ENCODE measurements at regions not wholly inside any gene's neighbourhood (a gene's known extent, or its start where the extent isn't known, plus 50 kb on each side); places are given as distances from the start of the nearest gene placed in this dataset.
"Not testable (repeated sequence)": the region's sequence is repeated elsewhere in the genome, so short reads cannot be mapped to it uniquely, and the experiment has no call there.

DNA sequence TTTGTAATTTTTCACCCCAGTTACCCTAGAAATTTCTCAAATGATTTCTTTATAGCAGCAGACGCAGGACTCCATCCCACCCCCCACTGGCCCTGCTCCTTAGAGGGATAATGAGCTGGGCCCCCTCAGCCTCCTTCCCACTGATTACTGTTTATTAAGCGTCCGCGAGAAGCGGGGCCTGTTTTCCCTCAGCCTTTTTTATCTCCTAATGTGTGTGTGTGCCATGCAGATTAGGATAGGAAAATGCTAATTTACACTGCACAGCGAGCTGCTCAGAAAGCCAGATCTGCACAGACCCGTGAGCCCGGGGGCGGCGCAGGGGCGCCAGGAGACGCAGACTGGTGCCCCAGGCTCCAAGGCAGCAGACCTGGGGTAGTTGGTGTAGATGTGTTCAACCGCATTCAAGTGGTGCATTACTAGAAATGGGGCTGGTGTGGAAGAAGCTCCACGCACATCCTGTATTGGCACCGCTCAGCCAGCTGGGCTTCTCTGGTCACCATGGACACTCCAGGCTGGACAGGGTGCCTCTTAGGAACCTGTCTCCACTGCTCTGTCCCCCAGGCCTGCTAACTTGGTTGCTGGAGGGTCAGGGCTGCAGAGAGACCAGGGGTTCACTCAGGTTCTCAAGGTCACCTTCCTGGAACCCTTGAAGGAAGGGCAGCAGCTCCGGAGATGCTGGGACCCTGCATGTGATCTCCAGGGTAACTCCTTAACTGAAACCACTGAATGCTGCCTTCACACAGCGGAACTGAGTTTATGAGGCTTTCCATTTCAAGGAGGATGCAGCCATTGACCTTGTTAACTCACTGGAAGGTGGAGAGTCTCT lies 256.3 kb downstream of the ERMARD start:
- Histone ChIP-seq H3K36me3 (no peaks in the 10 kb centered on the region), H3K27me3 (replicated peaks) (no peaks in the 10 kb centered on the region), H3K27ac (no peak overlapping the region), H3K9me3 (replicated peaks) (peaks cover 20% of the 10 kb centered on the region), H3K4me1 (replicated peaks) (no peaks in the 10 kb centered on the region), H3K4me3 (no peak overlapping the region)
- no peak for DNase-seq (ENCODE audit: low read depth in 1 of 2, low spot score in 2 of 2)

DNA sequence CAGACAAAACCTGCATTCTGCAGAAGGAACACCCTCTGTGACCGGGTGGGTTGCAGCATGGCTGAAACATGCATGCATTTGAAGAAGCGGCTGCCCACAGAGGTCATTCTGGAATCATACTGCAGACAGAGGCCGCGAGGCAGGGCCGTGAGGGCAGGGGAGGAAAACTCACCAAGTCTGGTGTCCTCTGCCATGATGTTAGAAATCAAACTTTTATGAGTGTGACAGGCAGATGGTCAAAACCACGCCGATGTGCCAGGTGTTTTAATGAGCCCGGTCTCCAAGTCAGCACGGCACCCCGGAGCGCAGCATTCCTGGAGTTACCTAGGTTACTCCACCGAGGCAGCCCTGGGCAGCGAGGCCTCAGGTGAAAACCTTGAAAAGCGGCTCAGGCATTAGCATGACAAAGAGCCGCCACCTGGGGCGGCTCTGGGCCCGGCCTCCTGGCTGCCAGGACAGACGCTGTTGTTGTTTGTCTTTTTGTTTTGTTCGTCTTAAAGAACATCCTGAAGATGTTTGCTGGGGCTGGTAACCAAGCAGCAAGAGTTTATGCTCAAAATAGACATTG lies 255.6 kb downstream of the ERMARD start:
- H3K27me3 ChIP-seq (replicated peaks), result no peaks in the 10 kb centered on the region
- no peak overlapping the region for H3K27ac ChIP-seq
- H3K36me3 ChIP-seq, result no peaks in the 10 kb centered on the region
- no peaks in the 10 kb centered on the region for H3K4me1 ChIP-seq (replicated peaks)
- H3K4me3 ChIP-seq, result no peak overlapping the region
- H3K9me3 ChIP-seq (replicated peaks), result peaks cover 19% of the 10 kb centered on the region
- DNase-seq (ENCODE audit: low read depth in 1 of 2, low spot score in 2 of 2), result peak in 1 of 2 experiments; percentile 30

DNA sequence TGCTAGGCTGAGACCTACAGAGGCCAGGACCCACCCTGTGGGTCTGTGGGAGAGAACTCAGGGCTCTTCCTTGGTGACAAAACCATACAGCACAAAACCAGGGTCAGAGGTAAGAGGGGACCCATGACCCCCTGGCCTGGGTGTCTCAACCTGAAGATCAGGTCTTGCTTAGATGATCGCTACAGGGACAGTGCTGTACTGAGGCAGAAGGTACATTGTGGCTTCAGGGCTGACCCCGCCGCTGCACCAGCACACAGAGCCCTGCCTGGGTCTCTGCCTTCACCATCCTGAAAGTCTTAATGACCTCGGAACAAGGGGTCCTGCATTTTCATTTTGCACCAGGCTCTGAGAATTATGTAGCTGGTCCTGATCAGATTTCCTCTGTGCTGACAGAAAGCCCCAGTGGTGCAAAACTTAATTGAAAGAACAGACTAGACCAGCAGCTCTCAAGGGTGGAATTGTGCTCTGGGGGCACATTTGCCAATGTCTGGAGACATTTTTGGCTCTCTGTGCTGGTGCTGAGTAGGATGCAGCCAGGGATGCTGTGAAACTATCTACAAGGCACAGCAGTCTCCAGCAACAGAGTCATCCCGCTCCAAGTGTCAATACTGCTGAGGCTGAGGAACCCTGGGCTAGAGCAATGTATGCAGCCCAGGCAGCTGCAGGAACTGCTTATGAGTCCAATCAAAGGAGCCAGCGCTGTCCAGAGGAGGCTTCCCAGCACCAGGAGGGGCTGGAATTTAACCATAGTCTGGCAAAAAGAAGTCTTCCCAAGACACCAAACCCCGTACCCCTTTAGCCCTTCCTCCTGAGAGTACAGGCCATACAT lies 254.9 kb downstream of the ERMARD start:
- Histone ChIP-seq H3K9me3 (replicated peaks) (peaks cover 16% of the 10 kb centered on the region), H3K4me3 (no peak overlapping the region), H3K27me3 (replicated peaks) (no peaks in the 10 kb centered on the region), H3K36me3 (no peaks in the 10 kb centered on the region), H3K27ac (no peak overlapping the region), H3K4me1 (replicated peaks) (no peaks in the 10 kb centered on the region)
- no peak for DNase-seq (ENCODE audit: low read depth in 1 of 2, low spot score in 2 of 2)

DNA sequence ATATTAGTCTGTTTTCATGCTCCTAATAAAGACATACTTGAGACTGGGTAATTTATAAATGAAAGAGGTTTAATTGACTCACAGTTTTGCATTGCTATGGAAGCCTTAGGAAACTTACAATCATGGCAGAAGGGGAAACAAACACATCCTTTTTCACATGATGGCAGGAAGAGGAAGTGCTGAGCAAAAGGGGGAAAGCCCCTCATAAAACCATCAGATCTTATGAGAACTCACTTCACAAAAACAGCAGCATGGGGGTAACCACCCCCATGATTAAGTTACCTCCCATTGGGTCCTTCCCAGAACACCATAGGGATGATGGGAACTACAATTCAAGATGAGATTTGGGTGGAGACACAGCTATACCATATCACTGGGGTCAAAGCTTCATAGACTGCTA lies 254.2 kb downstream of the ERMARD start:
- no peak for DNase-seq (ENCODE audit: low read depth in 1 of 2, low spot score in 2 of 2)
- Histone ChIP-seq H3K4me3 (no peak overlapping the region), H3K4me1 (replicated peaks) (no peaks in the 10 kb centered on the region), H3K27me3 (replicated peaks) (no peaks in the 10 kb centered on the region), H3K9me3 (replicated peaks) (peaks cover 16% of the 10 kb centered on the region), H3K36me3 (no peaks in the 10 kb centered on the region), H3K27ac (no peak overlapping the region)

DNA sequence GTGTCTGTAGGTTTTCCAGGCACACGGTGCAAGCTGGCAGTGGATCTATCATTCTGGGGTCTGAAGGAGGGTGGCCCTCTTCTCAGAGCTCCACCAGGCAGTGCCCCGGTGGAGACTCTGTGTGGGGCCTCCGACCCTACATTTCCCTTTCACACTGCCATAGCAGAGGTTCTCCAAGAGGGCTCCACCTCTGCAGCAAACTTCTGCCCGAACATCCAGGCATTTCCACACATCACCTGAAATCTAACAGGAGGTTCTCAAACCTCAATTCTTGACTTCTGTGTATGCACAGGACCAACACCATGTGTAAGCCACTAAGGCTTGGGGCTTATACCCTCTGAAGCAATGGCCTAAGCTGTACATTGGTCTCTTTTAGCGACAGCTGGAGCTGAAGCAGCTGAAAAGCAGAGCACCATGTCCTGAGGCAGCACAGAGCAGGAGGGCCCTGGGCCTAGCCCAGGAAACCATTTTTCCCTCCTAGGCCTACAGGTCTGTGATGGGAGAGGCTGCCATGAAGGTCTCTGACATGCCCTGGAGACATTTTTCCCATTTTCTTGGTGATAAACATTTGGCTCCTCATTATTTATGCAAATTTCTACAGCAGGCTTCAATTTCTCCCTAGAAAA lies 253.3 kb downstream of the ERMARD start:
- Histone ChIP-seq H3K27ac (no peak overlapping the region), H3K36me3 (no peaks in the 10 kb centered on the region), H3K9me3 (replicated peaks) (peaks cover 16% of the 10 kb centered on the region), H3K27me3 (replicated peaks) (no peaks in the 10 kb centered on the region), H3K4me1 (replicated peaks) (no peaks in the 10 kb centered on the region), H3K4me3 (no peak overlapping the region)
- peak in 1 of 2 experiments; percentile 20 for DNase-seq (ENCODE audit: low read depth in 1 of 2, low spot score in 2 of 2)

DNA sequence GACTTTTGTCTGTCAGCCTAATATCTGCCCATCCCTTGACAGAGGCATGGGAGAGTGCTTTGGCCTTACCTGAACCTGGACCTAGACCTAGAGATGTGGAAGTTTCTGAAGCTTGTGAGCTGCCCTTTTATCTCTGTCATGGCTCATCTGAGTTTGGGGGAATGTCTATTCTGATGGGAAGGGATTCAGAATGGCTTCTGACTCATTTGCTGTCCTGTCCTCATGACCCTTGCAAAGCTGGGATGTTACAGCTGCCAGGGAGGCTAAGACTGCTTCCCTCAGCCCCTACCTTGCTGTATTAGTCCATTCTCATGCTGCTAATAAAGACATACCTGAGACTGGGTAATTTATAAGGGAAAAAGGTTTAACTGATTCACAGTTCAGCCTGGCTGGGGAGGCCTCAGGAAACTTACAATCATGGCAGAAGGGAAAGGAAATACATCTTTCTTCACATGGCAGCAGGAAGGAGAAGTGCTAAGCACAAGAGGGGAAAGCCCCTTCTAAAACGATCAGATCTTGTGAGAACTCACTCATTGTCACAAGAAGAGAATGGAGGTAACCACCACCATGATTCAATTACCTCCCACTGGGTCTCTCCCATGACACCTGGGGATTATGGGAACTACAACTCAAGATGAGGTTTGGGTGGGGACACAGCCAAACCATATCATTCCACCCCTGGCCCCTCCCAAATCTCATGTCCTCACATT lies 252.2 kb downstream of the ERMARD start:
- Histone ChIP-seq H3K4me1 (replicated peaks) (no peaks in the 10 kb centered on the region), H3K27ac (no peak overlapping the region), H3K27me3 (replicated peaks) (no peaks in the 10 kb centered on the region), H3K4me3 (no peak overlapping the region), H3K36me3 (no peaks in the 10 kb centered on the region), H3K9me3 (replicated peaks) (peaks cover 16% of the 10 kb centered on the region)
- no peak for DNase-seq (ENCODE audit: low read depth in 1 of 2, low spot score in 2 of 2)

DNA sequence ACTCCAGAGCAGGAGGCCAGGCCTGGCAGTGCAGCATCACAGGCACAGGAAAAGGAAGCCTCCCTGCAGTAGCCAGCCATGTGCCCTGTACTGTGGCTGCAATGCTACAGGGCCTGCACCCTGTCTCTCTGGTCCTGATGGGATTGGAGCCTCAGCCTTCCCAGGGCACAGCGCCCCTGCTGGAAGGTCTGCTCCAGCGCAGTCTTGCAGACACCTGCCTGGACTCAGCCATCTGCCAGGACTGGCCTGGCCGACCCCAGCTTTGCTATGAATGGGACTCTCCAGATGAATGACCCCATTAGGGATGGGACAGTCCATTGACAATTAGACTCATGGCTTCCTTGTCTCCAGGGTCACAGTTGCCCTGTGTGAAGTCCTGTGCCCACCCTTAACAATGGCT lies 251.6 kb downstream of the ERMARD start:
- Histone ChIP-seq H3K4me1 (replicated peaks) (no peaks in the 10 kb centered on the region), H3K36me3 (no peaks in the 10 kb centered on the region), H3K9me3 (replicated peaks) (peaks cover 16% of the 10 kb centered on the region), H3K4me3 (no peak overlapping the region), H3K27me3 (replicated peaks) (no peaks in the 10 kb centered on the region), H3K27ac (no peak overlapping the region)
- DNase-seq (ENCODE audit: low read depth in 1 of 2, low spot score in 2 of 2), result no peak

DNA sequence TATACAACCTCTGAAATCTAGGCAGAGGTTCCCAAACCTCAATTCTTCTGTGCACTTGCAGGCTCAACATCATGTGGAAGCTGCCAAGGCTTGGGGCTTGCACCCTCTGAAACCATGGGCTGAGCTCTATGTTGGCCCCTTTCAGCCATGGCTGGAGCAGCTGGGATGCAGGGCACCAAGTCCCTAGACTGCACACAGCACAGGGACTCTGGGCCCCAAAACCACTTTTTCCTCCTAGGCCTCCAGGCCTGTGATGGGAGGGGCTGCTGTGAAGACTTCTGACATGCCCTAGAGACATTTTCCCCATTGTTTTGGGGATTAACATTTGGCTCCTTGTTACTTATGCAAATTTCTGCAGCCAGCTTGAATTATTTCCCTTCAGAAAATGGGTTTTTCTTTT lies 250.4 kb downstream of the ERMARD start:
- H3K36me3 ChIP-seq; H3K4me1 ChIP-seq (replicated peaks); DNase-seq (ENCODE audit: low read depth in 1 of 2, low spot score in 2 of 2); H3K27me3 ChIP-seq (replicated peaks); H3K4me3 ChIP-seq; H3K27ac ChIP-seq: not testable (repeated sequence)
- peaks cover 18% of the 10 kb centered on the region for H3K9me3 ChIP-seq (replicated peaks)

DNA sequence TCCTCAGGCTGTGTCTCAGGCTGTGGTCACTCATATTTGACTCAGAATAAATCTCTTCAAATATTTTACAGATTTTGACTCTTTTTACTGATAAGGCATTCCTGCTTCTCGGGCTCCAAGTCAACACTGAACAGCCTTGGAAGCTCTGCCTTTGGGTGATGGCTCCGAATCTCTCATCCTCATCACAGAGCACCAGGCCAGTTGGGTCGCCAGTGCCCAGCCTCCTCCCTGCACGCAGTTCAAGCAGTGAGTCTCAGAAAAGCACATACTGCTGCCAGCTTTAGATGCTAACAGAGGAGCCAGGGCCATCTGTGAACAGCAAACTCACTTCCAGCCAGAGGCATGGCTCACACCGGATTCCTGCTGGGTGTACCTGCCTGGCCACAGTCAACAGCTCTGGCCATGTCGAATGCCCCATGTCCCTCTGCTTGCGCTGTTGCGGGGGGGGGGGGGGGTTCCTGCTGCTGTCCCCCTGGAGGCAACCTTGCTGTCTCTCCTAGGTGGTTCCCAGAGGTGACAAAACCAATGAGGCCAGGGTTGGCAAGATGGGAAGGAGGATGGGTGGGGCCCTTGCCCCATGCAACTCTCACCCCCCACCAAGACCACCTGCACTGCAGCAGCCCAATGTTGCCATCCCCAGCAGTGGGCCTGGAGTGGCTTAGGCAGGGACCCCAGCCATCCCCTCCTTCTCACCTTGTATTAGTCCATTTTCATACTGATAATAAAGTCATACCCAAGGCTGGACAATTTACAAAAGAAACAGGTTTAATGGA lies 248.8 kb downstream of the ERMARD start:
- Histone ChIP-seq H3K9me3 (replicated peaks) (peaks cover 15% of the 10 kb centered on the region), H3K4me1 (replicated peaks) (no peaks in the 10 kb centered on the region), H3K27me3 (replicated peaks) (no peaks in the 10 kb centered on the region), H3K27ac (no peak overlapping the region), H3K4me3 (no peak overlapping the region), H3K36me3 (no peaks in the 10 kb centered on the region)
- DNase-seq (ENCODE audit: low read depth in 1 of 2, low spot score in 2 of 2), result no peak

DNA sequence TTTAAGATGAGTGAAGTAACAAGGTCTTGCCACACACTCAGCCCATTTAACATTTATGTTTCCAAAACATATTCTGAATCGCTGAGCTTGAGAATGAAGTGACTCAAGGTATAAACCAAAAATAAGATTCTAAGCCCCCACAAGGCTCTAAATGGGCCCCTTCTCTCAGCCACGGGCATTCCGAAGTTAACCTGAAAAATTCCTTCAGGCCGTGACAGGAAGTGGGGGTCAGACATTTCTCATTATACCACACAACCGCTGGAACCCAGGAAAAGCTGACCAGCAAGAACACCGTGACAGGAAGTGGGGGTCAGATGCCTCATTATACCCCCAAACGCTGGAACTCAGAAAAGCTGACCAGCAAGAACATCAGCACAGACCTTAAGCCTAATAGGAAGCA lies 247.9 kb downstream of the ERMARD start:
- H3K27me3 ChIP-seq (replicated peaks), result no peaks in the 10 kb centered on the region
- H3K9me3 ChIP-seq (replicated peaks), result peaks cover 15% of the 10 kb centered on the region
- DNase-seq (ENCODE audit: low read depth in 1 of 2, low spot score in 2 of 2), result no peak
- no peak overlapping the region for H3K27ac ChIP-seq
- H3K4me1 ChIP-seq (replicated peaks), result no peaks in the 10 kb centered on the region
- H3K4me3 ChIP-seq, result no peak overlapping the region
- no peaks in the 10 kb centered on the region for H3K36me3 ChIP-seq

DNA sequence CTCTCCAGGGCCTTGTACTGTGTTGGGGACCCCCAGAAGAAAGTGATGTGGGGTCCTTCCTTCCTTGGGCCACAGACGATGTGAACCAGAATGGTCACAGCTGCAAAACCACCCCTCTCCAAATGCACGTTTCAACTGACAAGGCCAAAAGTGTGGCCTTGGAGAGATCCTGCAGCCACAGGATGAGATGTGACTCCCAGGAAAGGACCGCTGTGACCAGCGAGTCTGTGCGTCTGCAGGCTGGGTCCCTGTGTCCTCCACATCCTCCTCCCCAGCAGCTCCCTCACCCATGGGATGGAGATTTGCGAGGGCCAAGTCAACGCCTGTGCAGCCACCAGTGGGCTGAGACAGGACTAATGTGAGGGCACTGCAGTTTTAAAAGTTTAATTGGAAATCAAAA lies 247.0 kb downstream of the ERMARD start:
- Histone ChIP-seq H3K27me3 (replicated peaks) (no peaks in the 10 kb centered on the region), H3K4me1 (replicated peaks) (no peaks in the 10 kb centered on the region), H3K27ac (no peak overlapping the region), H3K9me3 (replicated peaks) (peaks cover 21% of the 10 kb centered on the region), H3K36me3 (no peaks in the 10 kb centered on the region), H3K4me3 (no peak overlapping the region)
- DNase-seq (ENCODE audit: low read depth in 1 of 2, low spot score in 2 of 2), result no peak

DNA sequence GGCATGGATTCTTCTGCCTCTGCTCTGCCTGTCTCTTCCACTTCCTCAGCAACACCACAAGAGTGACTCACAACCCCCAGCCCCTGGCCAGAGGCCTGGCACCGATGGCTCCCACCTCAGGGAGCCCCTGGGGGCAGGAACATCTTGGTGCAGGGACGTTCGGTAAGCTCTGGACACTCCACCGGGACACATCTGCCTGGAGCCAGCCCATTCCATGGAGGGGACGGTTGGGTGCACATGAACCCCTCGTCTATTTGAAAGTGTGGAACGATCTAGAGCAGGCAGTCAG lies 246.5 kb downstream of the ERMARD start:
- no peaks in the 10 kb centered on the region for H3K27me3 ChIP-seq (replicated peaks)
- no peak overlapping the region for H3K27ac ChIP-seq
- H3K36me3 ChIP-seq, result no peaks in the 10 kb centered on the region
- no peaks in the 10 kb centered on the region for H3K4me1 ChIP-seq (replicated peaks)
- H3K9me3 ChIP-seq (replicated peaks), result peaks cover 17% of the 10 kb centered on the region
- peak in 1 of 2 experiments; percentile 25 for DNase-seq (ENCODE audit: low read depth in 1 of 2, low spot score in 2 of 2)
- no peak overlapping the region for H3K4me3 ChIP-seq
